Activated CD4-positive, alpha-beta T cell treated with anti-CD3 and anti-CD28 coated beads, Interleukin-2, amount 10 ng/mL, durations not matched to agents 7 days and 5 days (primary cell): ENCODE measurements at regions not wholly inside any gene's neighbourhood (a gene's known extent, or its start where the extent isn't known, plus 50 kb on each side); places are given as distances from the start of the nearest gene placed in this dataset.
"Not testable (repeated sequence)": the region's sequence is repeated elsewhere in the genome, so short reads cannot be mapped to it uniquely, and the experiment has no call there.

Source experiments
- CTCF ChIA-PET: fragments of 350-600 bp; sonication (Branson Sonifier 250); formaldehyde crosslinking; loops from one replicate; lab custom pipeline; 2021; ENCODE audit warnings: antibody characterized with exemption; lab: Charles Lee
- POLR2A ChIA-PET: fragments of 350-600 bp; sonication (Branson Sonifier 250); formaldehyde crosslinking; loops from one replicate; lab custom pipeline; 2021; ENCODE audit warnings: antibody characterized with exemption; lab: Charles Lee
- DNase-seq: peaks from one replicate; pipeline ENCODE4 v3.0.0-alpha.2; 2020
- H3K27ac Mint-ChIP-seq: one replicate; pipeline ENCODE4 v1.8.0; 2021; ENCODE audit warnings: mild to moderate bottlenecking, moderate library complexity, mixed read lengths
- H3K27me3 Mint-ChIP-seq: one replicate; pipeline ENCODE4 v1.8.0; 2021; ENCODE audit warnings: mixed read lengths
- H3K36me3 Mint-ChIP-seq: one replicate; pipeline ENCODE4 v1.8.0; 2021; ENCODE audit warnings: low read depth, mixed read lengths
- H3K4me1 Mint-ChIP-seq: one replicate; pipeline ENCODE4 v1.8.0; 2021; ENCODE audit warnings: mixed read lengths
- H3K4me3 Mint-ChIP-seq: one replicate; pipeline ENCODE4 v1.8.0; 2021; ENCODE audit warnings: mild to moderate bottlenecking, moderate library complexity, mixed read lengths
- H3K9me3 Mint-ChIP-seq: one replicate; pipeline ENCODE4 v1.8.0; 2021; ENCODE audit warnings: mixed read lengths

GRCh38 chr5:40260361-40260760, 419.4 kb upstream of the PTGER4 start:
- peaks cover 6% of the 10 kb centered on the region for H3K36me3 Mint-ChIP-seq
- no peaks in the 10 kb centered on the region for H3K27me3 Mint-ChIP-seq
- H3K4me3 Mint-ChIP-seq, result no peak overlapping the region
- DNase-seq, result no peak
- POLR2A ChIA-PET, result no interaction called here
- peaks cover 10% of the 10 kb centered on the region for H3K9me3 Mint-ChIP-seq
- no peak overlapping the region for H3K27ac Mint-ChIP-seq
- H3K4me1 Mint-ChIP-seq, result peaks cover 10% of the 10 kb centered on the region
- CTCF ChIA-PET, result interaction anchor here (0.6 to 1.5 kb wide), 3 partner anchors 10 to 112 kb away, joined by 3 to 6 read pairs (median 3); no protein-coding TSS in a partner anchor

GRCh38 chr5:40258222-40258621, 421.5 kb upstream of the PTGER4 start:
- H3K27ac Mint-ChIP-seq, result peak overlapping the region; percentile 85
- POLR2A ChIA-PET, result no interaction called here
- peaks cover 10% of the 10 kb centered on the region for H3K4me1 Mint-ChIP-seq
- peak; percentile 11 for DNase-seq
- H3K27me3 Mint-ChIP-seq, result no peaks in the 10 kb centered on the region
- H3K4me3 Mint-ChIP-seq, result no peak overlapping the region
- H3K36me3 Mint-ChIP-seq, result peaks cover 6% of the 10 kb centered on the region
- CTCF ChIA-PET, result interaction anchor here (1.1 to 1.3 kb wide), 2 partner anchors 10 to 27 kb away, joined by 4 read pairs; no protein-coding TSS in a partner anchor
- H3K9me3 Mint-ChIP-seq, result peaks cover 10% of the 10 kb centered on the region

GRCh38 chr5:40240671-40241070, 439.0 kb upstream of the PTGER4 start:
- POLR2A ChIA-PET, result no interaction called here
- Mint-ChIP-seq H3K27ac (no peak overlapping the region), H3K9me3 (peaks cover 31% of the 10 kb centered on the region), H3K4me1 (peaks cover 9% of the 10 kb centered on the region), H3K27me3 (no peaks in the 10 kb centered on the region), H3K4me3 (no peak overlapping the region), H3K36me3 (peaks cover 2% of the 10 kb centered on the region)
- no peak for DNase-seq
- CTCF ChIA-PET, result interaction anchor here (1.3 to 1.6 kb wide), 2 partner anchors 11 to 17 kb away, joined by 4 to 5 read pairs; no protein-coding TSS in a partner anchor

- no peaks in the 10 kb centered on the region for H3K27me3 Mint-ChIP-seq
- H3K36me3 Mint-ChIP-seq, result peaks cover 2% of the 10 kb centered on the region
- no peak for DNase-seq
- ChIA-PET CTCF (interaction anchor here (1.3 to 1.6 kb wide), 2 partner anchors 10 to 17 kb away, joined by 4 to 5 read pairs; no protein-coding TSS in a partner anchor), POLR2A (no interaction called here)
- H3K27ac Mint-ChIP-seq, result no peak overlapping the region
- H3K9me3 Mint-ChIP-seq, result peaks cover 31% of the 10 kb centered on the region
- H3K4me3 Mint-ChIP-seq, result no peak overlapping the region
- H3K4me1 Mint-ChIP-seq, result peaks cover 9% of the 10 kb centered on the region
Measured at GRCh38 chr5:40240111-40240510, 439.6 kb upstream of the PTGER4 start.

- H3K9me3 Mint-ChIP-seq, result peaks cover 26% of the 10 kb centered on the region
- H3K27ac Mint-ChIP-seq, result no peak overlapping the region
- POLR2A ChIA-PET, result no interaction called here
Measured at GRCh38 chr5:40238066-40238745, 441.5 kb upstream of the PTGER4 start.

GRCh38 chr5:40235471-40236400, 444.0 kb upstream of the PTGER4 start:
- H3K27me3 Mint-ChIP-seq, result no peaks in the 10 kb centered on the region
- H3K4me3 Mint-ChIP-seq, result no peak overlapping the region
- DNase-seq, result no peak
- H3K36me3 Mint-ChIP-seq, result no peaks in the 10 kb centered on the region
- POLR2A ChIA-PET, result no interaction called here
- peaks cover 21% of the 10 kb centered on the region for H3K9me3 Mint-ChIP-seq
- CTCF ChIA-PET, result no interaction called here
- no peak overlapping the region for H3K27ac Mint-ChIP-seq
- peaks cover 6% of the 10 kb centered on the region for H3K4me1 Mint-ChIP-seq

More at GRCh38 chr5:40238066-40238745, 441.5 kb upstream of the PTGER4 start:
- Mint-ChIP-seq H3K4me1 (peaks cover 10% of the 10 kb centered on the region), H3K36me3 (no peaks in the 10 kb centered on the region), H3K4me3 (no peak overlapping the region), H3K27me3 (no peaks in the 10 kb centered on the region)
- CTCF ChIA-PET, result no interaction called here
- no peak for DNase-seq

GRCh38 chr5:40233268-40233667, 446.4 kb upstream of the PTGER4 start:
- ChIA-PET CTCF (no interaction called here), POLR2A (no interaction called here)
- no peaks in the 10 kb centered on the region for H3K27me3 Mint-ChIP-seq
- H3K36me3 Mint-ChIP-seq, result no peaks in the 10 kb centered on the region
- H3K4me1 Mint-ChIP-seq, result peaks cover 6% of the 10 kb centered on the region
- H3K4me3 Mint-ChIP-seq, result no peak overlapping the region
- peaks cover 9% of the 10 kb centered on the region for H3K9me3 Mint-ChIP-seq
- H3K27ac Mint-ChIP-seq, result no peak overlapping the region
- no peak for DNase-seq

GRCh38 chr5:40227931-40228330, 451.8 kb upstream of the PTGER4 start:
- no peak overlapping the region for H3K27ac Mint-ChIP-seq
- POLR2A ChIA-PET, result no interaction called here
- CTCF ChIA-PET, result no interaction called here
- H3K36me3 Mint-ChIP-seq, result no peaks in the 10 kb centered on the region
- H3K9me3 Mint-ChIP-seq, result peaks cover 2% of the 10 kb centered on the region
- DNase-seq, result no peak
- no peaks in the 10 kb centered on the region for H3K27me3 Mint-ChIP-seq
- H3K4me3 Mint-ChIP-seq, result no peak overlapping the region
- H3K4me1 Mint-ChIP-seq, result peaks cover 20% of the 10 kb centered on the region

GRCh38 chr5:40227366-40227765, 452.3 kb upstream of the PTGER4 start:
- ChIA-PET POLR2A (no interaction called here), CTCF (no interaction called here)
- DNase-seq, result no peak
- H3K27ac Mint-ChIP-seq, result no peak overlapping the region
- no peaks in the 10 kb centered on the region for H3K36me3 Mint-ChIP-seq
- peaks cover 2% of the 10 kb centered on the region for H3K9me3 Mint-ChIP-seq
- no peak overlapping the region for H3K4me3 Mint-ChIP-seq
- H3K27me3 Mint-ChIP-seq, result no peaks in the 10 kb centered on the region
- peaks cover 19% of the 10 kb centered on the region for H3K4me1 Mint-ChIP-seq

- H3K4me1 Mint-ChIP-seq, result peaks cover 21% of the 10 kb centered on the region
- CTCF ChIA-PET, result no interaction called here
- no peaks in the 10 kb centered on the region for H3K27me3 Mint-ChIP-seq
- no peak overlapping the region for H3K27ac Mint-ChIP-seq
- peaks cover 2% of the 10 kb centered on the region for H3K36me3 Mint-ChIP-seq
- no peak overlapping the region for H3K4me3 Mint-ChIP-seq
- no peak for DNase-seq
- POLR2A ChIA-PET, result no interaction called here
- peaks cover 2% of the 10 kb centered on the region for H3K9me3 Mint-ChIP-seq
Measured at GRCh38 chr5:40226906-40227305, 452.8 kb upstream of the PTGER4 start.

GRCh38 chr5:40225147-40225546, 454.6 kb upstream of the PTGER4 start:
- Mint-ChIP-seq H3K4me1 (peaks cover 26% of the 10 kb centered on the region), H3K9me3 (peaks cover 12% of the 10 kb centered on the region)
- H3K27ac Mint-ChIP-seq, H3K4me3 Mint-ChIP-seq, DNase-seq, H3K27me3 Mint-ChIP-seq, POLR2A ChIA-PET, H3K36me3 Mint-ChIP-seq: not testable (repeated sequence)
- CTCF ChIA-PET, result interaction anchor here (1.3 to 2.2 kb wide), 2 partner anchors 14 to 19 kb away, joined by 3 to 5 read pairs; no protein-coding TSS in a partner anchor

- H3K27me3 Mint-ChIP-seq, result no peaks in the 10 kb centered on the region
- CTCF ChIA-PET, result interaction anchor here (1.0 to 2.2 kb wide), 4 partner anchors 13 to 19 kb away, joined by 3 to 5 read pairs (median 4); no protein-coding TSS in a partner anchor
- H3K36me3 Mint-ChIP-seq, result peaks cover 2% of the 10 kb centered on the region
- H3K9me3 Mint-ChIP-seq, result peaks cover 14% of the 10 kb centered on the region
- peak overlapping the region; percentile 32 for H3K27ac Mint-ChIP-seq
- peak overlapping the region; percentile 0 for H3K4me3 Mint-ChIP-seq
- POLR2A ChIA-PET, result no interaction called here
- peaks cover 27% of the 10 kb centered on the region for H3K4me1 Mint-ChIP-seq
- DNase-seq, result no peak
Measured at GRCh38 chr5:40224421-40224820, 455.3 kb upstream of the PTGER4 start.
